Inferior parietal cortex (tissue), 1 donor: ENCODE measurements at regions not wholly inside any gene's neighbourhood (a gene's known extent, or its start where the extent isn't known, plus 50 kb on each side); places are given as distances from the start of the nearest gene placed in this dataset.
"Not testable (repeated sequence)": the region's sequence is repeated elsewhere in the genome, so short reads cannot be mapped to it uniquely, and the experiment has no call there.

Source experiments
- DNase-seq: peaks from one replicate; pipeline ENCODE4 v3.0.0-alpha.2; 2016; ENCODE audit errors: extremely low spot score

DNA sequence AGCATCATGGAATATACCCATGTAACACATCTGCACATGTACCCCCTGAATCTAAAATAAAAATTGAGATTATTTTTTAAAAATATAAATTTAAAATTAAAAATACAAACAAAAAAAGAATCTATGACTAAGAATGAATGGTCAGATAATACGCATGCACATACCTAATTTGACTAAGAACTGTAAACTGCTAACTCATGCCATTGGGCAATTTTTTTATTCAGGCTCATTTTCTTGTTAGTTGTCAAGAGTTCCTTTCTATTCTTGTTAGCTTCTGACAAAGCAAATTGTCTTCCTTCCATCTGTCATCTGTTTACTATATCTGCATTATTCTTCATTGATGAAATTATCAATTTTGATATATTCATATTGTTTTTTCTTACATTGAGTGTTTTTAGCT is 69.5 kb upstream of the HAND1 start:
- no peak for DNase-seq

DNA sequence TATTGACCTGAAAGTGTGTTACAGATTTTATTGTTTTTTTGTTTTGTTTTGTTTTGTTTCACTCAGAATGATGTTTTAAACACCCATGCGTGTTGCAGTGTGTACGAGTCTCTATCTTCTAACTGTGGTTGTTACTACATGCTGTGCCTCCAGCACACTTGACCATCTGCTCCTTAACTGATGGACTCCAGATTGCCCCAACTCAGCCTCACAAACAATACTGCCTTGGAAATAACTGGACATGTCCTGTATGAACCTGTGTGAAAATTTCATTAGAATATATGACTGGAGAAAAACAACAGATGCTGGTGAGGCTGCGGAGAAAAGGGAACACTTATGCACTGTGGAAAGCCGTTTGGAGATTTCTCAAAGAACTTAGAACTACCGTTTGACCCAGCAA is 68.7 kb upstream of the HAND1 start:
- no peak for DNase-seq

DNA sequence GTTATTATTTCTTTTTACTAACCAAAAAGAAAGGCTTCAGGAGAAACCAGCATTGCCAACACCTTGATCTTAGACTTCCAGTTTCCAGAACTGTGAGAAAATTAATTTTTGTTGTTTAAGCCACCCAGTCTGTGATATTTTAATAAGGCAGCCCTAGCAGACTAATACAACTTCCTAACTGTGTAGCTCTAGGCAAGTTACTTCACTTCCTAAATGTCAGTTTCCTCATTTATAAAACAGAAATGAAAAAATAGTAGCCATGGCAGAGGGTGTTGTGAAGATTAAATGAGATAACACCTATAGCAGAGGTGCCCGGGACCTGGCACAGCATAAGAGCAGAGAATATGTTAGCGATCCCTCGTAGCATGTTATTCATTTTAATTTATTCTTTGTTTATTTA is 66.6 kb upstream of the HAND1 start:
- DNase-seq = no peak

DNA sequence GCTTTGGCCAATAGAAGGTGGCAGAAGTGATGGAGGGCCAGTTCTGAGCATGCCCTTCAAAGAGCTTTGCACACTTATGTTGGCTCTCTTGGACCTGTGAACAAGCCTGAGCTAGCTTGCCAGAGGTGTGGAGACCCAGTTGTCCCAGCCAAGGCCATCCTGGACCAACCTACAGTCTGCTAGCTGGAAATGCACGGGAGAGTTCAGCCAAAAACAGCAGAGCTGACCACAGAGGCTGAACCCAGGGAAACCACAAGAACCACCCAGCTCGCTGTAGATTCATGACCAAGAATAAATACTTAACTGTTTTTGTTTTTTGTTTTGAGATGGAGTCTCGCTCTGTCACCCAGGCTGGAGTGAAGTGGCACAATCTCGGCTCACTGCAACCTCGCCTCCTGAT is 65.4 kb upstream of the HAND1 start:
- no peak for DNase-seq

DNA sequence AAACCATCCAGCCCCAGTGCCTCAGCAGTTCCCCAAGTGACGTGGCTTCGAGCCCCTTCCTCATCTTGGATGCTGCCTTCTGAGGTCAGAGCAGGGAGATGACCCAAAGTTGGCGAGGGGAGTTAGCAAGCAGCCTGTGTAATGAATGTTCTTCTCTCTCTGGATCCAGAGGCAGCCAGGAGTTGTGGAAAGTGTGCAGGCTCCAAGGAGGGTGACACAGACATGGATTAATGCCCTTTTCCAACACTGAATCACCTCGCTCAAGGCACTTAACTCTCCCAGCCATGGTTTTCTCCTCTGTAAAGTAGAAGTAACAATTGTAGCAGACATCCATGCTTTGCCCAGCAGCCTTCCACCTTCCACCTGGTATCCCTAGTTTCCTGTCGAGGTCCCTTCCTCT is 64.6 kb upstream of the HAND1 start:
- no peak for DNase-seq

DNA sequence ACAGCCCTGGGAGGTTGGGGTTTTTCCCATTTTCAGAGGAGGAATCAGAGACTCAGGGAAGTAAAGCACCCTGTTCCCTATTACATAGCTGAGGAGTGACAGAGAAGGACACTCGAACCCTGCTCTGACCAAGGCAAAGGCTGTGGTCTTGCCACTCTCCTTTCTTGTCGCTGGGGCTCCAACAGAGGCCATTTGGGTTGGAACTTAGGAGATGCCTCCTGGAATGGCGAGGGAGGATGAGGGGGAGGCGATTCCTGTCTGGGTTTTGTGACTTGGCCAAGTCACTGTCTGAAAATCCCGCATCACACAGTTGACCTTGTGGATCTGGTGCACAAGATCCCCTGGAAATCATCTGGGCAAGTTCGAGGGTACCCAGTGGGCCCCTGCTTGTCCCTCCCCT is 64.0 kb upstream of the HAND1 start:
- no peak for DNase-seq

DNA sequence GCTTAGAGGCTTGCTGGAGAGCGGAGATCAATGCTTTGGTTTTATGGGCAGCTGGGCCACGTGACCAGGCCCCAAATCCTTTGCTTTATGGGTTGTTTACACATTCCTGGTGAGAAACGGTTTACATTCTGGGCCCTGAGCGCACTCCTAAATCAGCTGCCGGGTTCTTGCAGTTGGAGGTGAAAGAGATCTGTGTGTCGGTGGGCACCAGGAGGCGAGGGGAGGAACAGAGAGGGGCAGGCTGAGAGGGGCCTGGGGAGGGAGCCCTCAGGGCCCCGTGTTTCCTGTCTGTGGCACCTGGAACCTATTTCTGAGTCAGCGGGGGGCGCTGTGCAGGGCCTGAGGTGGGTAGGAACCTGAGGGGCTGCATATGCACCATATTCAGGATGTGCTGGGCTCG is 63.5 kb upstream of the HAND1 start:
- no peak for DNase-seq

DNA sequence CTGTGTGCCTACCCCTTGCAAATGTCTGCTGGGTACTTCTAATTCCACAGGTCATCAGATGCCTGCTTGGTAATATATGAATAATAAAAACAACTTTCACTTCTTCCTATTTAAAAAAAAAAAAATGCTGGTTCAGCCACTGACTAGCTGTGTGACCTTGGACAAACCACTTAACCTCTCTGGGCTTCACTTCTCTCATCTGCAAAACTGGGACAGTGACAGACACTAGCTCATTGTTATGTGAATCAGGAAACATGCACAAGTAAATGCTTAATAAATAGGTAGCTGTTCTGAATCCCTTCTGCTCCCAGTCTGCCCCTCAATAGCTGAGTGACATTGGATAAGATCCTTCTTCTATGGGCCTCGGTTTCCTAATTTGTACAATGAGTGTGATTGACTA is 62.6 kb upstream of the HAND1 start:
- DNase-seq = no peak

DNA sequence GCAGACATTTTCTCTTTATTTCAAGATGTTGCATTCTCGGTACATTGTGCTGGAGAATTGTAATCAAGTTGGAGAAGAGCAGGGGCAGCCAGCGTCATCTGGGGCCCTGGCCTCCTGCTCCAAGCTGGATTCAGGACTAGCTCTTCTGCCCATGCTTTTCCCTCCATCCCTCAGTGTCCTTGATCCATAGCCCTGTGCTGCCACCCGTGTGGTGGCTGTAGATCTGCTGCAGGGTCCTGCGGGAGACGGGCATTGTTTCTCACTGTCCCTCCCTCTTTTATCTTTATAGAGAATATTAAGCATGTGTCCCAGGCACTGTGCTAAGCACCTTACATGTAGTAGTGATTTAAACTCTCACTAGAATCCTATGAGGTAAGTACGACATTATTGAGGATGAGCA is 60.5 kb upstream of the HAND1 start:
- DNase-seq = no peak

DNA sequence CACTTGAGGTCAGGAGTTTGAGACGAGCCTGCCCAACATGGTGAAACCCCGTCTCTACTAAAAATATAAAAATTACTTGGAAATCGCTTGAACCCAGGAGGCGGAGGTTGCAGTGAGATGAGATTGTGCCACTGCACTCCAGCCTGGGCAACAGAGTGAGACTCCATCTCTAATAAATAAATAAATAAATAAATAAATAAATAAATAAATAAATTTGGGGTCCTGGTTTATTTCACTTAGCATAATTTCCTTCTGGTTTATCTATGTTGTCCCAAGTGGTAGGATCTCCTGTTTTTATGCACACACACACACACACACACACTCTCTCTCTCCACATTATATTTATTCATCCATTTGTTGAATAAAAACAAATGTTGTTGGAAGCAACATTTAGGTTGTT is 58.4 kb upstream of the HAND1 start:
- DNase-seq = not testable (repeated sequence)

DNA sequence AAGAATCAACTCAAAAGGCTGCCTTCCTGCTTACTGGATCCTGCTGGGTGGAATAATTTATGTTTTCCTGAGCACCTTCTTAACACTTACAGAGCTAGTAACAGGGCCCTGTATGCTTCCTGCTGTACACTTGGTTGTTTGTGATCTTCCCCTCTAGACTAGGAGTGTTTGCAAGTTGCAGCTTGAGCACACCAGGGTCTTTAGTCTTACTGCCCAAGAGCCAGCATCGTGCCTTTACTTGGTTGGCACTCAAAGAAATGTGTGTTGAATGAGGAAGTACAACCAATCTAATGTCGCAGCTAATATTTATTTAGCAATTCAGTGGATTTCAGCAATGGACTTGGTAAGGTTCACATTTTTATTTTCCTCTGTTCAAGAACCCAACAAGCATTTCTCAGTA is 57.5 kb upstream of the HAND1 start:
- no peak for DNase-seq

DNA sequence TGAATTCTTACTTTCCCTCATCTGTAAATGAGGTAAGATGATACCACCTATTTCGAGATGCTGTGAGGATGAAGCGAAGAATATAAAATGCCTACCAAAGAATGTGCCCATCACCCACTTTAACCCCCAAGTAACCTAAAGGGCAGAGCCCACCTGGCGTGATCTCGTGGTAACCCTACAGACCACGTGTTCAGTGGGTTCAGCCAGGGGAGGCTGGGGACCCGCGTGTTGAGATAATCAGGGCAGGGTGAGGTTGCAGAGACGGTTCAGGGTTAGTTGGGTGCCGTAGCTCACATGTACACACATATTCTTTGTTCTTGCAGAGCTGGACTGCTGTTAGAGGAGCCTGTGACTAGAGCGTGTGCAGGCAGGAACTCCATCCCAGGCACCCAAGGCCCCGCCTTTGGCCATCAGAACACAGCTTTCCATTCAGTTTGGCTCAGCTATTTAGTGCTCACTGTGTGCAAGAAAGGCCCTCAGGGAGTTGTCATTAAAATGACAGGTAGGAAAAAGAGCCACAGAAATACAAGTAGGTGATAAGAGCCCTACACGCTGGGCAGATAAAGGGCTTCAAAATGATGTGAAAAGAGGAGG is 56.5 kb upstream of the HAND1 start:
- DNase-seq = no peak

DNA sequence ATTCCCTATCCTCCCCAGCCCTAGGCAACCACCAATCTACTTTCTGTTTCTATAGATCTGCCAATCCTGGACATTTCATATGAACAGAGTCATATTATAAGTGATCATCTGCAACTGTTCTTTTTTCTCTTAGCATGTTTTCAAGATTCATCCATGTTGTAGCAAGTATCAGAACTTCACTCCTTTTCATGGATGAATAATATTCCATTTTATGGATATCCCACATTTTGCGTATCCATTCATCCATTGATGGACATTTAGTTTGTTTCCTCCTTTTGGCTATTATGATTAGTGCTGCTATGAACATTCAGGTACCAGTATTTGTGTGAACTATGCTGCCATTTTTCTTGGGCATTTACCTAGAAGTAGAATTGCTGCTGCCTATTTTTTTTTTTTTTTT is 51.3 kb upstream of the HAND1 start:
- DNase-seq = no peak

DNA sequence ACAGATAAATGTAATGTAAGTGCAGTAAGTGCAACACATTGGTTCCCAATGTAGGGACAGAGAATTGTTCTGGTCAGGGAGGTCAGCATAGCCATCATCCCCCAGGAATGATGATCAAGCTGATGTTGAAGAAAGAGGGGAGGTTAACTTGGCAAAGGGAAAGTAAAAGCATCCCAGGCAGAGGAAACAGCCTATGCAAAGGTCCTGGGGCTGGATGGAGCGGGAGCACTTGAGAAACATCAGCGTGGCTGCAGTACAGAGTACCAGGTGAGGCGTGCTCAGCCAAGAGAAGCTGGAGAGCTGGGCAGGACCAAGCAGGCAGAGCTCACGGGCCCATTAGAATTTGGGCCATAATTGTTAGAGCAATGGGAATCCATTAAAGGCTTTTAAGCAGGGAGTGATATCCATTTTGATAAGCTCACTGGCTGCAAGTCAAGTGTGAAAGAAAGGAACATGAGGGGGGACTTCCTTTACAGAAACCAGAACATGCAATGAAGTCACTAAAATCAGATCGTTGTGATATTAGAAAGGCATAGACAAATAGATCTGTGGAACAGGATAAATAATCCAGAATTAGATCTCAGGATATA is 50.1 kb upstream of the HAND1 start:
- DNase-seq = no peak
